Transverse colon (tissue), 4 donors: ENCODE measurements at regions not wholly inside any gene's neighbourhood (a gene's known extent, or its start where the extent isn't known, plus 50 kb on each side); places are given as distances from the start of the nearest gene placed in this dataset.

Experiments
- CTCF ChIP-seq, 5 experiments: fragments of 200-600 bp in 3 of 5; fragments of 450-650 bp in 2 of 5; sonication (generic) in 3 of 5; IDR thresholded peaks; 1 replicate in 2 of 5; 2 replicates in 3 of 5; pipeline ENCODE4 v1.5.1; 2016 to 2017; ENCODE audit warnings: antibody characterized with exemption in 5 of 5, inconsistent platforms in 3 of 5, mild to moderate bottlenecking in 2 of 5, moderate library complexity in 1 of 5
- EP300 ChIP-seq: sonication (generic); formaldehyde crosslinking; IDR thresholded peaks from one replicate; pipeline ENCODE4 v1.6.1; 2017; ENCODE audit warnings: antibody characterized with exemption, low read depth
- POLR2A ChIP-seq: fragments of 450-650 bp; IDR thresholded peaks from one replicate; pipeline ENCODE4 v1.6.1; 2016; ENCODE audit warnings: antibody characterized with exemption, mild to moderate bottlenecking, moderate library complexity
- POLR2AphosphoS5 ChIP-seq, 3 donors: sonication (generic); formaldehyde crosslinking; IDR thresholded peaks; one replicate each; pipeline ENCODE4 v1.6.1; 2016; ENCODE audit warnings: antibody characterized with exemption in 3 of 3

DNA sequence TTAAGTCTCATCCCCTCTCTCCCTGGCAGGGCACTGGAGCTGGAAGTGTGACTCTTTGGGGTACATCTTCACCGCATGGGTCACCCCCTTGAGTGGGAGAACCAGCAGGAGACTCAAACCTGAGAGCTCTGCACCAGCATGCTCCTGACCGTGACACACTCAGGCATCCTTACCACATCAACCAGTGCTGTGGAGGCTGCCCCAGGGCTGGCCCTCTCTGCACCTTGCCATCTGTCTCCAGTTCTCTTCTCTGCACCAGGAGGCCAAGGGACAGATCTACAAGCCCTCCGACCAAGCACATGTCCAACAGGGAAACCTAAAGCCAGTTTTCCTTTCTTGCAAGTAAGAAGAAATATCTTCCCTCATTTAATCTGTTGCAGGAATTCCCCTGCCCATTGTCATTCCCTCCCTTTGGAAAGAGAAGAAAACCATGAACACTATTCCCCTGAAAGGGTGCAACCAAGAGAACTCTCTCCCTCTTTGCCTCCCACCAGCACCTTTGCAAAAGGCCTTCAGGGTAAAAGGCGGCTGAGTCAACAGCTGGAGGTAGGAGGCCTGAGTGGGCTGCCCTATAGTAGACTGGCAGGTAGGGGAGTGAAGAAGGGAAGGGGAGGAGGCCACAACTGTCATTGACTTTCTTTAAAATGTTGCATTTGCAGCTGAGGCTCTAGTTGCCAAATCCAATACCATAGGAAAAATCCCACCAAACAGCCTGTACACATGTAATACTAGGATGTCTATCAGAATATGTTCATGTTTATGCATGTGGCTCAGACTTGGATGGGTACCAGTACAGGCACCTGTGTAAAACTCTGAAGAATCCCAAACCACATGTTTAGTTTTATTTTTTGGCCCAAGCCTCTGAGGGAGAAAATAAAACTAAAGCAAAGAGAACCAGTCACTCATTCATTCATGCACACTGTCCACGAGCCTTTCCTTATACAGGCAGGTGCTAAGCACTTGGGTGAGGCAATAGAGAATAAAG lies 117.0 kb downstream of the WT1 start:
- no peak for TF ChIP-seq CTCF (IDR thresholded peaks at IDR 0.05)
- no peak for TF ChIP-seq POLR2A
- no peak for TF ChIP-seq POLR2AphosphoS5 (IDR thresholded peaks at IDR 0.05)
- TF ChIP-seq EP300: no peak
